ENCODE measurements at regions not wholly inside any gene's neighbourhood (a gene's known extent, or its start where the extent isn't known, plus 50 kb on each side); places are given as distances from the start of the nearest gene placed in this dataset.

DNA sequence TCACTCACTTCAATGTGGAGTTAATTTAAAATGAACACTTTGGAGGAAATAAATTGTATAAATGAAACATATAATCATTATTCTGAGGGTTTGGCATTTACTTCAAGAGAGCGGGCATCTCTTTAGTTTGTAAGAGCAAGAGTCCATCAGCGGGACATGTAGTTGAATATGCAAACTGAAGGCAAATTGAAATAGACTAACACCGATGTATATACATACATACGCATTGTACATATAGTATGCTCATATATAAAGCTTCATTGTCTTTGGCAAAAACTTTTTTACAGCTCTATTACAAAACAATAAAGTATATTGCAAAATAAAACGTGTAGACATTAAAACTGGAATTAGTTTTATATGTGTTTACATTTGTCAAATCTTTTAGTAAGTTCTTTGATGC lies 328.9 kb downstream of the LTN1 start:
- TF ChIP-seq, protein P1, sequence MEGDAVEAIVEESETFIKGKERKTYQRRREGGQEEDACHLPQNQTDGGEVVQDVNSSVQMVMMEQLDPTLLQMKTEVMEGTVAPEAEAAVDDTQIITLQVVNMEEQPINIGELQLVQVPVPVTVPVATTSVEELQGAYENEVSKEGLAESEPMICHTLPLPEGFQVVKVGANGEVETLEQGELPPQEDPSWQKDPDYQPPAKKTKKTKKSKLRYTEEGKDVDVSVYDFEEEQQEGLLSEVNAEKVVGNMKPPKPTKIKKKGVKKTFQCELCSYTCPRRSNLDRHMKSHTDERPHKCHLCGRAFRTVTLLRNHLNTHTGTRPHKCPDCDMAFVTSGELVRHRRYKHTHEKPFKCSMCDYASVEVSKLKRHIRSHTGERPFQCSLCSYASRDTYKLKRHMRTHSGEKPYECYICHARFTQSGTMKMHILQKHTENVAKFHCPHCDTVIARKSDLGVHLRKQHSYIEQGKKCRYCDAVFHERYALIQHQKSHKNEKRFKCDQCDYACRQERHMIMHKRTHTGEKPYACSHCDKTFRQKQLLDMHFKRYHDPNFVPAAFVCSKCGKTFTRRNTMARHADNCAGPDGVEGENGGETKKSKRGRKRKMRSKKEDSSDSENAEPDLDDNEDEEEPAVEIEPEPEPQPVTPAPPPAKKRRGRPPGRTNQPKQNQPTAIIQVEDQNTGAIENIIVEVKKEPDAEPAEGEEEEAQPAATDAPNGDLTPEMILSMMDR (conservative IDR thresholded peaks at IDR 0.05; ENCODE audit: low read length) = no peak
- TF ChIP-seq EZH2phosphoT487 (IDR thresholded peaks at IDR 0.05; ENCODE audit: borderline replicate concordance) = no peak

Data from Loucy (cell line).